ENCODE measurements at regions not wholly inside any gene's neighbourhood (a gene's known extent, or its start where the extent isn't known, plus 50 kb on each side); places are given as distances from the start of the nearest gene placed in this dataset.

DNA sequence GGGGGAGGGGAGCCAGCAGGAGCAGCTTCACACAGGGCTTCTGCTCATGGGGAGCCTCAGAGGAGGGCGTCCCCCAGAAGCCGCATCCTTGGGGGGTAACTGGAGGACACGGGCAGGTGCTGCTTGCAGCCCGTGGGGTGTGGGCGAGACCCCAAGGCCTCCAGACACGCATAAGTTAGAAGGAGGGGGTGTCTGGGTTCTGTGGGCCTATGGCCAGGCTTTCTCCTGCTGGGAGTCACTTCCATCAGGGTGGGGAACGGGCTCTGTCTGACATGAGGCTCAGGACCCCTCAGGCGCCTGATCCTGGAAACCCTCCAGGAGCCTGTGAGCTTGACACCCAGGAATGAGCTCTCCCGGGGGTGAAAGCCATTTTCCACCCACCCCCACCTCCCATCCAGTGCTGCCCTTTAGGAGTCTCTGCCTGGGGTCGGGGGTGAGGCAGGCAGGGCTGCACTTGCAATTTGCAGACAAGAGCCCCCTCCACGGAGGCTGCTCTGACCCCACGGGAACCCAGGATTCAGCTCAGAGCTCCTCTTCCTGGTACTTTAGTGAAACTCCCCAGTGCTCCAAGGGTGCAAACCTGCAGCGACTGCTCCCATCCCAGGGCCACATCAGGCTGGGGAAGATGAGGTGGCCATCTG, 325.7 kb downstream of the ADGRD1 start:
- no peak overlapping the region for H3K4me3 ChIP-seq (ENCODE audit: low read length)
- no peaks in the 10 kb centered on the region for H3K9me2 ChIP-seq (ENCODE audit: insufficient read depth, low read length)
- H3K4me2 ChIP-seq (ENCODE audit: low read length): no peak overlapping the region
- H4K20me1 ChIP-seq (ENCODE audit: insufficient read depth): no peaks in the 10 kb centered on the region
- TF ChIP-seq POLR2AphosphoS5 (IDR thresholded peaks at IDR 0.05) (no peak), MXI1 (conservative IDR thresholded peaks at IDR 0.05; ENCODE audit: poor library complexity, severe bottlenecking) (no peak), EZH2 (IDR thresholded peaks at IDR 0.05; ENCODE audit: borderline replicate concordance, insufficient read depth, low read length, poor library complexity, severe bottlenecking) (no peak), TAF1 (IDR thresholded peaks at IDR 0.05; ENCODE audit: low read depth) (no peak), EP300 (conservative IDR thresholded peaks at IDR 0.05; ENCODE audit: poor library complexity, severe bottlenecking) (no peak), CTCF (IDR thresholded peaks at IDR 0.05; ENCODE audit: poor library complexity, severe bottlenecking) (no peak), RAD21 (conservative IDR thresholded peaks at IDR 0.05) (no peak)
- TF ChIP-seq, protein P1, sequence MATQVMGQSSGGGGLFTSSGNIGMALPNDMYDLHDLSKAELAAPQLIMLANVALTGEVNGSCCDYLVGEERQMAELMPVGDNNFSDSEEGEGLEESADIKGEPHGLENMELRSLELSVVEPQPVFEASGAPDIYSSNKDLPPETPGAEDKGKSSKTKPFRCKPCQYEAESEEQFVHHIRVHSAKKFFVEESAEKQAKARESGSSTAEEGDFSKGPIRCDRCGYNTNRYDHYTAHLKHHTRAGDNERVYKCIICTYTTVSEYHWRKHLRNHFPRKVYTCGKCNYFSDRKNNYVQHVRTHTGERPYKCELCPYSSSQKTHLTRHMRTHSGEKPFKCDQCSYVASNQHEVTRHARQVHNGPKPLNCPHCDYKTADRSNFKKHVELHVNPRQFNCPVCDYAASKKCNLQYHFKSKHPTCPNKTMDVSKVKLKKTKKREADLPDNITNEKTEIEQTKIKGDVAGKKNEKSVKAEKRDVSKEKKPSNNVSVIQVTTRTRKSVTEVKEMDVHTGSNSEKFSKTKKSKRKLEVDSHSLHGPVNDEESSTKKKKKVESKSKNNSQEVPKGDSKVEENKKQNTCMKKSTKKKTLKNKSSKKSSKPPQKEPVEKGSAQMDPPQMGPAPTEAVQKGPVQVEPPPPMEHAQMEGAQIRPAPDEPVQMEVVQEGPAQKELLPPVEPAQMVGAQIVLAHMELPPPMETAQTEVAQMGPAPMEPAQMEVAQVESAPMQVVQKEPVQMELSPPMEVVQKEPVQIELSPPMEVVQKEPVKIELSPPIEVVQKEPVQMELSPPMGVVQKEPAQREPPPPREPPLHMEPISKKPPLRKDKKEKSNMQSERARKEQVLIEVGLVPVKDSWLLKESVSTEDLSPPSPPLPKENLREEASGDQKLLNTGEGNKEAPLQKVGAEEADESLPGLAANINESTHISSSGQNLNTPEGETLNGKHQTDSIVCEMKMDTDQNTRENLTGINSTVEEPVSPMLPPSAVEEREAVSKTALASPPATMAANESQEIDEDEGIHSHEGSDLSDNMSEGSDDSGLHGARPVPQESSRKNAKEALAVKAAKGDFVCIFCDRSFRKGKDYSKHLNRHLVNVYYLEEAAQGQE (IDR thresholded peaks at IDR 0.05; ENCODE audit: borderline replicate concordance): no peak
- H3F3A ChIP-seq (ENCODE audit: insufficient read depth, low read length, poor library complexity, severe bottlenecking): no peaks in the 10 kb centered on the region
- H3K27ac ChIP-seq (ENCODE audit: low read length): no peak overlapping the region
- H3K79me2 ChIP-seq (replicated peaks; ENCODE audit: insufficient read depth, low read length): no peaks in the 10 kb centered on the region
- no peaks in the 10 kb centered on the region for H3K9me3 ChIP-seq (ENCODE audit: low read length)
- no peaks in the 10 kb centered on the region for H3K36me3 ChIP-seq (ENCODE audit: insufficient read depth, low read length)
- no peak overlapping the region for H2AFZ ChIP-seq (ENCODE audit: low read depth, low read length)
- no peak overlapping the region for H3K9ac ChIP-seq (ENCODE audit: low read length)
- H3K27me3 ChIP-seq (ENCODE audit: insufficient read depth, low read depth, low read length): no peaks in the 10 kb centered on the region

- H3K79me2 ChIP-seq (replicated peaks; ENCODE audit: insufficient read depth, low read length): no peaks in the 10 kb centered on the region
- no peak overlapping the region for H3K27ac ChIP-seq (ENCODE audit: low read length)
- no peak overlapping the region for H2AFZ ChIP-seq (ENCODE audit: low read depth, low read length)
- H3K27me3 ChIP-seq (ENCODE audit: insufficient read depth, low read depth, low read length): no peaks in the 10 kb centered on the region
- no peak overlapping the region for H3K9ac ChIP-seq (ENCODE audit: low read length)
- H3K4me2 ChIP-seq (ENCODE audit: low read length): no peak overlapping the region
- H3K9me2 ChIP-seq (ENCODE audit: insufficient read depth, low read length): no peaks in the 10 kb centered on the region
- H3K4me3 ChIP-seq (ENCODE audit: low read length): no peak overlapping the region
- TF ChIP-seq CTCF (IDR thresholded peaks at IDR 0.05; ENCODE audit: poor library complexity, severe bottlenecking) (no peak), EP300 (conservative IDR thresholded peaks at IDR 0.05; ENCODE audit: poor library complexity, severe bottlenecking) (no peak), RAD21 (conservative IDR thresholded peaks at IDR 0.05) (no peak), SMC3 (conservative IDR thresholded peaks at IDR 0.05; ENCODE audit: poor library complexity) (no peak), MXI1 (conservative IDR thresholded peaks at IDR 0.05; ENCODE audit: poor library complexity, severe bottlenecking) (no peak), EZH2 (IDR thresholded peaks at IDR 0.05; ENCODE audit: borderline replicate concordance, insufficient read depth, low read length, poor library complexity, severe bottlenecking) (no peak), POLR2AphosphoS5 (IDR thresholded peaks at IDR 0.05) (no peak), TAF1 (IDR thresholded peaks at IDR 0.05; ENCODE audit: low read depth) (no peak)
- TF ChIP-seq, protein P1 (IDR thresholded peaks at IDR 0.05; ENCODE audit: borderline replicate concordance): no peak
- H3K36me3 ChIP-seq (ENCODE audit: insufficient read depth, low read length): no peaks in the 10 kb centered on the region
- H3F3A ChIP-seq (ENCODE audit: insufficient read depth, low read length, poor library complexity, severe bottlenecking): no peaks in the 10 kb centered on the region
- no peaks in the 10 kb centered on the region for H4K20me1 ChIP-seq (ENCODE audit: insufficient read depth)
- no peaks in the 10 kb centered on the region for H3K9me3 ChIP-seq (ENCODE audit: low read length)
Measured at GRCh38 chr12:131280426-131280825, 326.7 kb downstream of the ADGRD1 start.

Measured in neural cell (in vitro differentiated cells).